Body of pancreas (tissue), 4 donors: ENCODE measurements at regions not wholly inside any gene's neighbourhood (a gene's known extent, or its start where the extent isn't known, plus 50 kb on each side); places are given as distances from the start of the nearest gene placed in this dataset.

Experiments
- ATAC-seq: fragments of 150-250 bp; one replicate; pipeline ENCODE4 v1.9.1; 2016
- DNase-seq, 4 donors: peaks; one replicate each; pipeline ENCODE4 v3.0.0-alpha.2; 2019
- H3K27ac ChIP-seq, 4 donors: fragments of 200-600 bp; sonication (generic); 1 replicate in 3 of 4; 2 replicates in 1 of 4; pipeline versions ENCODE4 v1.5.1 to v1.6.1; 2016 to 2019; ENCODE audit warnings: mild to moderate bottlenecking in 1 of 4, mixed read lengths in 1 of 4, moderate library complexity in 1 of 4
- H3K27me3 ChIP-seq, 2 donors: fragments of 200-600 bp; sonication (generic); one replicate each; pipeline ENCODE4 v1.6.0; 2016; ENCODE audit warnings: mild to moderate bottlenecking in 1 of 2
- H3K36me3 ChIP-seq, 2 donors: fragments of 200-600 bp; sonication (generic); replicated peaks in 1 of 2; 2 replicates each; pipeline ENCODE4 v1.5.1; 2016; ENCODE audit warnings: low read depth in 2 of 2; ENCODE audit not compliant: insufficient read depth in 1 of 2
- H3K4me1 ChIP-seq: fragments of 200-600 bp; sonication (generic); one replicate; pipeline ENCODE4 v1.6.0; 2016
- H3K4me3 ChIP-seq, 2 donors: fragments of 200-600 bp; sonication (generic); 1 replicate in 1 of 2; 2 replicates in 1 of 2; pipeline ENCODE4 v1.5.1; 2016 to 2019
- H3K9me3 ChIP-seq, 3 donors: fragments of 200-600 bp; sonication (generic); 1 replicate in 2 of 3; 2 replicates in 1 of 3; pipeline ENCODE4 v1.5.1; 2016
- CTCF ChIP-seq, 7 experiments: fragments of 450-650 bp in 4 of 7; fragments of 200-600 bp in 3 of 7; sonication (generic) in 3 of 7; IDR thresholded peaks; one replicate each; pipeline ENCODE4 v1.5.1; 2016 to 2019; ENCODE audit warnings: antibody characterized with exemption in 7 of 7
- POLR2A ChIP-seq, 3 donors: fragments of 450-650 bp; IDR thresholded peaks; one replicate each; pipeline ENCODE4 v1.6.1; 2016; ENCODE audit warnings: antibody characterized with exemption in 3 of 3, mild to moderate bottlenecking in 2 of 3
- WGBS, 2 donors: methylation state at CpG; one replicate each; pipeline ENCODE4 v1.1.5; 2017; 5-methylcytosine and 5-hydroxymethylcytosine counted together
- intact Hi-C: fragments of 100-400 bp; cut with DNase I; formaldehyde crosslinking; loops from one replicate; pipeline ENCODE4 v1.15.1; 2023

GRCh38 chr10:78936412-78937342 is 132.1 kb upstream of the ZMIZ1 start:
- TF ChIP-seq POLR2A (IDR thresholded peaks at IDR 0.05) (no peak), CTCF (IDR thresholded peaks at IDR 0.05) (no peak)
- DNase-seq (no peak), ATAC-seq (no peak)
- intact Hi-C loops: no loop called here
- Histone ChIP-seq H3K27me3 (no peaks in the 10 kb centered on the region), H3K4me1 (no peaks in the 10 kb centered on the region), H3K4me3 (no peak overlapping the region), H3K27ac (no peak overlapping the region), H3K9me3 (no peaks in the 10 kb centered on the region), H3K36me3 (no peaks in the 10 kb centered on the region)
- 93 to 96% methylated on average over 13 of the region's 13 CpGs for WGBS, 2 donors

- no peaks in the 10 kb centered on the region for H3K4me1 ChIP-seq
- H3K36me3 ChIP-seq: no peaks in the 10 kb centered on the region
- WGBS, 2 donors: 89 to 96% methylated on average over 5 of the region's 5 CpGs
- H3K9me3 ChIP-seq: no peaks in the 10 kb centered on the region
- intact Hi-C loops: no loop called here
- H3K27ac ChIP-seq: no peak overlapping the region
- DNase-seq: no peak
- H3K4me3 ChIP-seq: no peak overlapping the region
- no peak for TF ChIP-seq POLR2A (IDR thresholded peaks at IDR 0.05)
- no peak for TF ChIP-seq CTCF (IDR thresholded peaks at IDR 0.05)
- no peaks in the 10 kb centered on the region for H3K27me3 ChIP-seq
- ATAC-seq: no peak
These were observed 131.4 kb upstream of the ZMIZ1 start for GRCh38 chr10:78937393-78937792.

- H3K27me3 ChIP-seq: no peaks in the 10 kb centered on the region
- no peaks in the 10 kb centered on the region for H3K36me3 ChIP-seq
- DNase-seq: no peak
- H3K4me3 ChIP-seq: no peak overlapping the region
- no peaks in the 10 kb centered on the region for H3K9me3 ChIP-seq
- no peaks in the 10 kb centered on the region for H3K4me1 ChIP-seq
- WGBS, 2 donors: 77 to 80% methylated on average over 10 of the region's 10 CpGs
- no peak for TF ChIP-seq CTCF (IDR thresholded peaks at IDR 0.05)
- TF ChIP-seq POLR2A (IDR thresholded peaks at IDR 0.05): no peak
- no peak overlapping the region for H3K27ac ChIP-seq
- ATAC-seq: no peak
- intact Hi-C loops: no loop called here
These were observed 130.7 kb upstream of the ZMIZ1 start for GRCh38 chr10:78937800-78938694.

GRCh38 chr10:78938695-78939672 is 129.8 kb upstream of the ZMIZ1 start:
- no peaks in the 10 kb centered on the region for H3K4me1 ChIP-seq
- no peak overlapping the region for H3K27ac ChIP-seq
- H3K36me3 ChIP-seq: no peaks in the 10 kb centered on the region
- DNase-seq (no peak), ATAC-seq (no peak)
- 86 to 92% methylated on average over 11 of the region's 11 CpGs for WGBS, 2 donors
- no peak overlapping the region for H3K4me3 ChIP-seq
- no peaks in the 10 kb centered on the region for H3K27me3 ChIP-seq
- no peak for TF ChIP-seq CTCF (IDR thresholded peaks at IDR 0.05)
- H3K9me3 ChIP-seq: no peaks in the 10 kb centered on the region
- intact Hi-C loops: no loop called here
